ENCODE measurements at regions not wholly inside any gene's neighbourhood (a gene's known extent, or its start where the extent isn't known, plus 50 kb on each side); places are given as distances from the start of the nearest gene placed in this dataset.
"Not testable (repeated sequence)": the region's sequence is repeated elsewhere in the genome, so short reads cannot be mapped to it uniquely, and the experiment has no call there.

DNA sequence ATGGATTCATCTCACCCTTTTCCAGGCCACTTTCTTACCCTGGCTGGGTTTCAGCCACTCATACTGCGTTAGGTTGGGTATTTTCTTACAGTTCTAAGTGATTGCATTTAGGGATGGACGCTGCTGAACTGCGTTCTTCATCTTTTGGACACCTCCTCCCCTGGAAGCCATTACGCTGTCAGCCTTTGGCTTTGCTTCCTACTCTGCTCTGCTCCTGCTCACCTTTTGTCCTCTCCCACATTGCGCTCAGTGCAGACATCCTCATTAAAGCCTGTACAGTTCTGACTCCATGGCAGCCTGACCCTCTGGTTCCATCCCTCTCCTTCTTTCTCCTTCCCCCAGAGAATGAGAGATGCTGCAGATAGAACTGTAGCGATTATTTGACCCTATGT, 108.9 kb downstream of the SRGAP2 start:
- not testable (repeated sequence) for DNase-seq (ENCODE audit: low spot score)

DNA sequence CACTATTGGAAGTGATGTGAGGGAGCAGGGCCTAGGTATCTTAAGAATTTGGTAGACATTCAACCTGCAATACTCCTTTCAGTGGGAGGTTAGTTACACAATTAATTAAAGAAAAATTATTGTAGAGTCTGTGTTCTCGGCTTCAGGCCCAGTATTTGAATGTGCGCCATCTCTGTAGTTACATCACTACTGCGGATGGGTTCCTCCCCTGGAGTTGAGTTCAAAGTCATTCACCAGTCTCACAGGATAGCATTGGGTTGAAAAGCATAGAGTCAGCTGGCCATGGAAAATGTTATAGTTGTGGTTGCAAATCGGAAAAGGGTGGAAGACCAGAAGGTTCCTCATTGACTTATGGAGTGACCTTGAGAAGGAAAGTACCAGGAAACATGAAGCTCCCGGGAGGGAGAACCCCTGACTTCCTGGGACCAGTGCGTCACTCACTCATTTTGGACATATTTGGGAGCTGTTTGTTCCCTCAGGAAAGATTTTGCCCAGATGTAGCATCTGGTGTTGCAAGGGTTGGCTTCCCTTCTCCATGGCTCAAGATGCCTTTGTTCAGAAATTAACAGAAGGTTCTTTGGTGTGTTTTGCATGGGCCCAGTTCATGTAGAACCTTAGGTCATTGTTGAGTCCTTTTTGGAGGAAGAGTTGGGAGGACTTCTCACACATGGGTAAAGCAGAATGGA, 111.8 kb downstream of the SRGAP2 start:
- not testable (repeated sequence) for DNase-seq (ENCODE audit: low spot score)

DNA sequence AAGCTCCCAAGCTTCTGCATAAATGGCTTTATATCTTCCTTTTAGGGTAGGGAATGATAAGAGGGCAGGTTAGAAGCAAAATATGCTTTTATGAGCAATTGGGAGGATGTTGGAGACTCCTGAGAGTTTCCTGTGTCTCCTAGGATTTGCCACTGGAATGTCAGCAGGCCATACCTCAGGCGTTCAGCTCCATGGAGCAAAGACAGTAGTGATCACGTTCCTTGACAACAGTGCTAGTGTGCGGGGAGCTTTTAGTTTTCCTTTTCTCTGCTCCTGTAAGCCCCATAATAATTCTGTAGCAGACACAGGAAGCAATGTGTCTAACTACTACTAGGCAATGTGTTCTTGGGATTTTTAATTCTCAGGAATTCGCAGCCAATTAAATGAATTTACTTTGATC, 113.6 kb downstream of the SRGAP2 start:
- not testable (repeated sequence) for DNase-seq (ENCODE audit: low spot score)

DNA sequence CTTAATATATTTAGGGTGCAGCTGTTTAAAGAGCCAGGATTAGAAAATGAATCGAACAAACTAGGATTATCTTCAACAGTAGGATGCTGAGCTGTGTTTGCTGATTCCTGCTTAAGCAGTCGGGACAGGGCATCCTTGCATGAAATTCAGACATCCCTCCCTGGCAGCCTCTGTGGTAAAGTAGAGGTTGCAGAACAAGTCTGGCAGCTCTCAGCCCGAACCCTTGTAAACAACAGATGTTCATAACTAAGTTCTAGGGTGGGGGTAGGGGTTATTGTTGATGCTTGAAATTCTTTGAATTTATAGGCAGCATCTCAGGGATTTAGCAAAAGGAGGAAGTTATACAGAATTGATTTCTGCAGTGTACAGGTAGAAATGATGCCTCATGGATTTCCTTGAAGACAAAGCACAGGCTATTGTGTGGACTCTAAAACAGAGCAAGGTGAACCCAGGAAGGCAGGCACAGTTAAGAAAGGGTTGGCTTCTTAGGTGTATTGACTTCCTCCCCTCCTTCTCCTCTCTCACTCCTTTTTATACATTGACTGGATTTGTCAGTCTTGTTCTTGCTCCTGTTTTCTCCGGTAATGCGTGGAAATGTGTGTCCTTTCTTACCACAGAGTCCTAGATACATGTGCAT, 114.7 kb downstream of the SRGAP2 start:
- not testable (repeated sequence) for DNase-seq (ENCODE audit: low spot score)

DNA sequence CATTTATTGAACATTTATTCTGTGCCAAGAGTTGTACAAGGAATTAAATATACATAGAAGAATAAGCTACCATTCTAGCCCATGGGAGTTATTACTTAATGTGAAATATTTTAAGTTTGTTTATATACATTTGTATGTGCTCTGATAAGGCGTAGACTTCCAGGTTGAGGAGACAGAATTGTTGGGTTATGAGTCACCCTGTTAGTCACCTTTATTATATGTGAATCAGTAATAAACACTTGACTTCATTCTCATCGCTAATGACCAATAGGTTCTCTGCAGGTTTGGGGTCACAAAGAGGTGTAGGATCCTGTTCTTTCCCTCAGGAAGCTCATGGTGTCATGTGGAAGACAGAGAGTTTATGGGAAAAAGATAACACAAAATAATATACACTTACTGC, 116.9 kb downstream of the SRGAP2 start:
- not testable (repeated sequence) for DNase-seq (ENCODE audit: low spot score)

DNA sequence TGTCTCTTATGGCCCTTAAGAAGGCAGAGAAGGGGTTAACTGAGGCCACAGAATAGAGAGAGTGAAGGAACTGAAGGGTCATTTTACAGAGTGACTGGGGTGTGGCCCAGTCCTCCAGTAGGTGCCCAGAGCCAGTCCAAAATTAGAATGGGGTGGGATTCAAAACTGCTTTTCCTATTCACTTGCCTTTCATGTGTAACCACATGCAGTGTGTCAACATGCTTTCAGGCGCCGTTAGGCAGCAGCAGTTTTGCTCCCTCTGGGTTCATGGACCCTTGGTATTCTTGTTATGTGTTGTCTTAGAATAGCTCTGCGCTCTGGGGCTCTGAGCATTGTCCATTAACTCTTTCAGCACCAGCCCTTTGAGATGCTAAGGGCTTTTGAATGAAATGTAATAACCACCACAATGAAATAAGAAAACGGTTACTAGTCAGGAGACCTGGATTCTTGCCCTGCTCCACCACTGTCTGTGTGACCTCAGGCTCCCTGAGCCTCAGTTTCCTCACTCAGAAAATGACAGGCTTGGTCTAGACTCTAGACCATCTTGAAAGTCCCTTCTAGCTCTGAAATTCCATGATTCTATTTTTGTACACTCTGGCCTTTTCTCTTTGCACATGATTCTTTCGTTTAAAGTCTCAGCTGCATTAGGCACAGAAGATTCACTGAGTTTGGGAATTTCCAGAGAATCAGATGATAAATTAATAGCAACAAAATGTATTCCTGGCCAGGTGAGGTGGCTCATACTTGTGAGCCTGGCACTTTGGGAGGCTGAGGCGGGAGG, 123.0 kb downstream of the SRGAP2 start:
- DNase-seq (ENCODE audit: low spot score) = not testable (repeated sequence)

DNA sequence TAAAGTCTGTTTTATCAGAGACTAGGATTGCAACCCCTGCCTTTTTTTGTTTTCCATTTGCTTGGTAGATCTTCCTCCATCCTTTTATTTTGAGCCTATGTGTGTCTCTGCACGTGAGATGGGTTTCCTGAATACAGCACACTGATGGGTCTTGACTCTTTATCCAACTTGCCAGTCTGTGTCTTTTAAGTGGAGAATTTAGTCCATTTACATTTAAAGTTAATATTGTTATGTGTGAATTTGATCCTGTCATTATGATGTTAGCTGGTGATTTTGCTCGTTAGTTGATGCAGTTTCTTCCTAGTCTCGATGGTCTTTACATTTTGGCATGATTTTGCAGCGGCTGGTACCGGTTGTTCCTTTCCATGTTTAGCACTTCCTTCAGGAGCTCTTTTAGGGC, 128.3 kb downstream of the SRGAP2 start:
- DNase-seq (ENCODE audit: low spot score) = not testable (repeated sequence)

DNA sequence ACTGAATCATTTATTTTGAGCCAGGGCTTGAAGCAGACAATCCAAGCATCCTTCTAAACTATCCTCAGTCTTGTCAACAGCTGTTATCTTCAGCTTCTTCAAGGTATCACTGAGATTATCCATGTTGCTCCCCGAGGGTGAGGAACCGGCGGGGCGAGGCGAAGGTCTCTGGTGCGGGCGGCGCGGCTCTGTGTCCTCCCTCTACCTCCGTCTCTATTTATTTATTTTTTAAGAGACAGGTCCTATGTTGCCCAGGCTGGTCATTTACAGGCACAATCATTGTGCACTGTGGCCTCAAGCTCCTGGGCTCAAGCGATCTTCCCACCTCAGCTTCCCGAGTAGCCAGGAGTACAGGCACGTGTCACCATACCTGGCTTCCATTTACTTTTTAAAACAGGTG, 130.0 kb downstream of the SRGAP2 start:
- not testable (repeated sequence) for DNase-seq (ENCODE audit: low spot score)

DNA sequence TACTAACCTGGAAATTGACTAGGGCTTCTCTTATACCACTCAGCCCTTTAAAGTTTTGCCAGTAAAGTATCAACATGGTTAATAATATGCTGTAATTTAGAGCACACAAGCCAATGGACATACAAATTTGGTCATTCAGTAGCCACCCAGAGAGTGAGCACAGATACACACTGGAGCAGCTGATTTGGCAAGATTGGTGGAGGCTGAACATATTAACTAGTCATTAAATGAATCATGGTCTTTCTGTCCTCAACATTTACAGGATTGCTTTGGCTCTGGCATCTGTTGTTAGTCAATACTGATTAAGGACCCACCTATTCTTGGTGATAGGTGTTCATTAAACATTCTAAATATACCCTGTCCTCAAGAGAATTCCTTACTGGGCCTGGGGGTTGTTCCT, 130.6 kb downstream of the SRGAP2 start:
- DNase-seq (ENCODE audit: low spot score) = not testable (repeated sequence)

DNA sequence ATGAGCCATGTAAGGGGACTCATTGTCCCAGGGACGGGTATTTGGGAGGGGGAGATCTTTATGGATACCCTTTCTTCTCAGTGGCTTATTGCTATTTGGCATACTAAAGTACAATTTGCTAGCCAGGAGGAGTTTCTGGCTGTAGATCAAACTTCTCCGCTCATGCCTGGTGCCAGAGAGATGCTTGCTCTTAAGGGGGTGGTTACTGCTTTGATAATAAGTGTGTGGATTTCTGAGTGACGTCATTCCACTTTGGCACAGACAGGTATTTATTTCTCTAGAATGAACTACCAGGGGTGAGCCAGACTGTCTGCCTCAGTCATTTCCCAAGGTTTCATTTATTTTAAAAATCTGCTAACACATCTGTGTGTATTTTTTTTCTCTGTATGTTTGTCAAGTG, 131.1 kb downstream of the SRGAP2 start:
- not testable (repeated sequence) for DNase-seq (ENCODE audit: low spot score)

DNA sequence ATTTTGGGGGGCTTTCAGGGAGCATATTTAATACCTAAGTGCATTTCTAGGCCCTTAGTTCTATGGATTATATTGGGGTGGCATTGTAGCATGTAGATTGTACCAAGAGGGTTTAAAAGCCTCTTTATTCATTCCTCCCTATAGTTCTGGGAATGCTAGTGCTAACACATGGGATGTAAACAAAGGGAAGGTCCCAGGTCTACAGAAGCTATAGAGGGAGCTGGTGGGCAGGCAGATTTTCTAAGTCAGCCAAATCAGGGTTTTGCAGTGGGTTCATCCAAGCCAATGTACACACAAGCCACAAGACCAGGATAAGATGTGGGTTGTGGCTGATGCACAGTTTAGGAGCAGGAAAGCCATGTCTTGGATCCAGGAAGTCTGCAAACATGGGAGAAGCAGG, 131.8 kb downstream of the SRGAP2 start:
- DNase-seq (ENCODE audit: low spot score) = not testable (repeated sequence)

DNA sequence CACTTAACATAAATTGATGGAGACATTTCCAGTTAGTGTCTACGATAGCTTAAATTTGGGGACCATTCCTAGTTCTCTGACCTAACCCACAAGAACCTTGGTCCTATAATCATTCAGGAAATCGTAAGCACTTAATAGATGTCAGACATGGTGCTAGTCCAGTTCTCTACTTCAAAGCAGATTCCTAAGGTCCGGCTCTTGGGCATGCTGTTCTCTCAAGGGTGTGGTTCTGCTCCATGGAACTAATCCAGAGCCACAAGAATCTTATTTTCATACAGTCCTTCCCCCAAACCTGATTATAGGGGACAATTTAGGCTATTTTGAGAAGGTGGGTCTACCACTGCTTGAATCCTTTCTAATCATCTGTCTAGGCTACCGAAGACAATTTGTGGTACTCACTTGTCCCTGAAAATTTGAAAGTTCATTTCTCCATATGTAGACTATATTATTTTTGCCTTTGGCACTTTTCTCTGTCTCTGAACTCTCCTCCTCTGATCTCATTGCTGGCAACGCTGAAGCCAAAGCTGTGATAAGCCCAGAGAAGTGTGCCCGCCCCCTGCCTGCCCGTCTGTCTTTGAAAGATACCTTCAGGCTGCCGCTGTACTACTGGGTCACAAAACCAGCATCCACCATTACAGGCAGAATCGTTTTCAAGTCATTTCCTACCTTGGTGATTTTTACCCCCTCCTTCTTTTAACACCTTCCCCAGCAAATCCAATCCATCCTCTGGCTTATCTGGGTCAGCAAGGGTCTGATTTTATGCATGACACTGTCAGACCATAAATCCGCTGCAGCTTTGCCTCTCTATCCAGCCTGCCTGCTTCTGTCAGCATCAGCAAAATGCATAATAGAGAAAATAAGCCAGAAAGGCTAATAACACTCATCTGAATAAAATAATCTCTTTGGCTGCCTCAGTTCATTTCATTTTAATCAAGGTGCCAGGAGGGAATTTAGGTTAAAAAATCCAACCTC, 132.8 kb downstream of the SRGAP2 start:
- not testable (repeated sequence) for DNase-seq (ENCODE audit: low spot score)

DNA sequence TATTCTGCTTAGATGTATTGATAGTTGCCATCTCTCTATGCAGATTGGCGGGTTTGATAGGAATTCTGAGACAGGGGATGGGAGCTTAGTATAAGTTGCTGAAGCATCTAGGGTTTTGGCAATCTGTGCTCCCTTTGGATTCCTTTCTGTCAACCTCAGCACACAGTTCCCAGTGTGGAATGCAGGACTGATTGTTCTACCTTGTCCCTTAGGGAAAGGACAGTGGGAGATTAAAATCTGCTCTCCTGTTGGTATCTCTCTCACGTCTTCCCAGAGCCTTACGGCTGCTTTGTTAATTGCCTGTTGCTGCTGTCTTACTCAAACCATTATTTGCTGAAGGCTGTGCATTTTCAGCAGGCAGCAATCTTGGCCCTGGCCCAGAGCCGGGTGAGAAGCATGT, 133.3 kb upstream of the IKBKE start:
- DNase-seq (ENCODE audit: low spot score) = not testable (repeated sequence)

DNA sequence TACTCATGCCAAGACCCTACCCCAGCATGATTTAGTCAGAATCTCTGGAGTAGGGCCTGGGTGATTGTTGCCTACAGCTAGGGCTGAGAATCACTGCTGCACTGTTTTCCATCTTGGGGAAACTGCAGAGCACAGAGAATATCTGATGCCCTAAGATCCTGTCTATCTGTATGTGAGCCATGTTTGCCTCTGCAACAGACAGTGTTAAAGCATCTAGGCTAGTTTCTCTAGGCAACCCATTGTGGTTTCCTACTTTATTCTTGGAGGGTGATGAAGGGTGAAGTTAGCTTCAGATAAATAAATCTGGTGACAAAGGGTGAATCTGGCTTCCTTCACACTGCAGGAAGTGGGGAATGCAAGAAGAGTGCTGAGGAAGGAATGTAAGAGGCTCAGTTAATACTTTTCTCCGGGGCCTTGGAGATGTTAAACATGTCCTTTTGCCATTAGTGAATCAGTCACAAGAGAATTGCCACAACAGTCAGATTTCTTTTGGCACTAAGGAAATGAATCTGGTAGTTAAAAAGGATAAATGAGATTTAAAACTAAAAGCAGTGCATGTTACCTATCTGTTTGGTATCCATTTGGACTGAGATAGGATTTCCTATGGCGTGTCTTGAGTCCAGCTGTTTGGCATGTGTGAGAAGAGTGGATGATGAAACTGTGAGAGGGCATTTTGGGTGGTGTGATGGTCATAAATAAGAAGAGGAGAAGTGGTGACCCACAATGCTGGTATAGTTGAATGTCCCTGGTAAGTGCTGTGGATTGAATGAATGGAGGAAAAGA, 119.6 kb upstream of the IKBKE start:
- not testable (repeated sequence) for DNase-seq (ENCODE audit: low spot score)

DNA sequence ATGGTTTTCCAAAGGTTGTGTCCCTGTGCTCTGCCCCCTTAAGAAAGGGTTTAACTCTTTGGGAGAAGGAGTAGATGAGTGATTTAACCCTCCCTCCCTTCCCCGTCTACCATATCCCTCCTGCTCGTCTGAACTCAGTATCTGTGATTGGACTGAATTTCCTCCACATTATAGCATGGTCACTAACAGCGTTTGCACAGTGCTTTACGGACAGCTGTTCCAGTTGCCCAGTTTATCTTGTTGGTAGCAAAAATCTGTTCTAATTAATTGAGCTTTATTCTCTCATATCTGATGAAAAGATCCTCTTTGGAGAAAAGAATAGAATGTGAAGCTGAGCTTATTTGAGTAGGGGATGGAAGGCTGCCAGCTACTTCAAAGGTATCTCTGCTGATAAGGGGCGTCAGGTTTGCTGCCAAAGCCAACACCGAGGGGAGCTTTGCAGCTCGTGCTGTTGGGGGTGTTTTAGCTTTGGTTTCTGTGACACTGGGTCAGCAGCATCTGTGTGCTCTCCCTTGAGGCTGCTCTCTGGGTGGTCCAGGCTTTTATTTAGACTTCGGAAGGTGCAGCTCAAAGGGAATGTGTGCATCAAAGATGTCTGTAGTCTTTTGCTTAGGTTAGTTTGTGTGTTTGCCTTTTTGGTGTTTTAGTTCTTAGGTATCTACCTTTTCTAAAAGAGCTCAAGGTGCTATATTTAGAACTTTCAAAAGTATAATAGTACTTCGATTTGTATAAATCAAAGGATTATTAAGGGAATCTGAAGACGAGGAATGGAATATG, 118.8 kb upstream of the IKBKE start:
- DNase-seq (ENCODE audit: low spot score) = not testable (repeated sequence)

DNA sequence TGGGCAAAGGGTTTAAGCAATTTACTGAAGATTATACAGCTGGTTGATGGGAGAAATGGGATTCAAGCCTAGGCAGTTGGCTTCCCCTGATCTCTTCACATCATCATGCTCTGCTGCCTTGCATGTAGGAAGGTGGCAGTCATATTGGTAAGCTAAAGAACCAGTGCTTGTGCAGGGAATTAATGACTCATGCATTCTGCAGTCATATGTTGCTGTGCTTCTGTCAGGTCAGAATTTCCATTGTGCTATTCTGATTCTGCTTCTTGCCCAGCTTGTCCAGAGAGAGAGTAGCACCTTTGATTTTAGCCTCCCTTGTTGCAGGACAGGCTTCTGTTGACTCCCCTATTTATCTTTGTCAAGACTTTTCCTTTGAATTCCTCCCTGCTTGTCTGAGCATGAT, 114.0 kb upstream of the IKBKE start:
- not testable (repeated sequence) for DNase-seq (ENCODE audit: low spot score)

DNA sequence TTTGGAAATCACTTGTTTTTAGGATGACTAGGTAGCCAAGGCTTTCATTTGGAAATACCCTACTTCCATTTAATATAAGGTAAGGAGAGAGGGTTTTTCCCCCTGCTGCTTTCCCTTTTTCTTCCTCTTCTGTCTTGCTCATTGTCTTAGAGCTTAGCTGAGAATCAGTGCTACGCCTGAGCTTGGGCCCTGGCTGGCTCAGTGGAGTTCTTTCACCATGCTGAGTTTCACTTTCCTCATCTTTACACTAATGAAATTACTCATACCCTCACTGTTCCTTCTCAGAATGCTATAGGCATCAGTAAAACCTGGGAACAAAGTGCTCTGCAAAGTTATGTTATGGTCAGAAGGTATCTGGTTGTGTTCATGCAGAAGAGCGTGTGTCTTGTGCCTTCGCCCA, 112.3 kb upstream of the IKBKE start:
- not testable (repeated sequence) for DNase-seq (ENCODE audit: low spot score)

DNA sequence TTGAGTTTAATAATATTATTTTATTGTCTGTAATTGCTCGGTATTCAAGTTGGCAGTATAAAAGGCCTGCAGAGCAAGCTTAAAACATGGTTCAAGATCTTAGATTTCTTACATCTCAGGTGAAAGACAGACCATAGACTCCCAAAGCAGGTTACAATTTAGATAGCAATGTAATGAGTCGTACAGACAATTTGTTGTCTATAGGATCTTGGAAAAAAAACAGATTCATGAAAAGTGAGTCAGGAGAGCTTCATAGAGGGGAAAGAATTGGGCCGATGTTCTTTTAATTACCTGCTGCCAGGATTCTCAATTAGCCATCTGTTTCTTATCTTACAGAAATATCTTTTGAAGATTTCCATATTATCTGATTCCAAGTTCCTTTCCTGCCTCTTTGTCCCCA, 111.5 kb upstream of the IKBKE start:
- not testable (repeated sequence) for DNase-seq (ENCODE audit: low spot score)

DNA sequence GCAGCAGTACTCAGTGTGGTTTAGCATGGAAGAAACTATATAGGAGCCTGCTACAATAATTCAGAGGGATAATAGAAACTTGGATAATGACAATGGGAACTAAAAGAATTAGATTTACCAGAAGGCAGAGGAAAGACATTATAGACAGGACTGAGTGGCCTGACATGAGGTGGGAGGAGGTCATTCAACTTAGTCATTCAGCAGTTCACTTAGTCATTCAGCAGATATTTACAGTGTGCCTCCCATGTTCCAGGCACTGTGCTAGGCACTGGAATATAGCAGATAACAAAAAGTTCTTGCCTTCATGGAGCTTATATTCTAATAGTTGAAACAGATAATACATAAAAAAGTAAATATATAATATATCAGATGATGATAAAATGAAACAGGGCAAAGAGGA, 110.9 kb upstream of the IKBKE start:
- DNase-seq (ENCODE audit: low spot score) = not testable (repeated sequence)

DNA sequence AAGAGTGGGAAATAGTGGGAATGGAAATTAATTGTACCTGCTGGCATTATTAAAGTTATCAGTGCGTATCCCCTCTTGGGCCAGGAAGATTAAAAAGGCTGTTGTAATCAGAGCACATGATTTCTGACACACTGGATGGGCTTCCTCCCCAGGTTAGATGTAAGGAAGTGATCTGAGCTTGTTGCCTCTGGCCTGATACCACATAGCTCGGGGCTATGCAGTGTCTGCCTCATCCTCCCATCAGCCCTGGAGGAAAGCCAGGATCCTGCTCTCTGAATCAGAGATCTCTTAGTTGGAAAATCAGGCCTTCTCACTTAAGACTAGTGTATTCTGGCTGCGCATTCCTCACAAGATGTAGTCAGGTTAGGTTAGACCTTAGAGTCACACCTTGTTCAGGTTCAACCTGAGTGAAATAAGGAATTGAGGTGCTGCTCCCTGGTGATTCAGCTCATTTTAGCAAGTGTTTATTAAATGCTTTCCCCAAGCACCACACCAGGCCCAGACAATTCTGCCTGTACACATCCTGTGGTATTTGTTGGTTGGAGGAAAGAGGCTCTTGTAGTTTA, 108.2 kb upstream of the IKBKE start:
- not testable (repeated sequence) for DNase-seq (ENCODE audit: low spot score)

Measured in AG08396 (cell line).